ENCODE measurements at regions not wholly inside any gene's neighbourhood (a gene's known extent, or its start where the extent isn't known, plus 50 kb on each side); places are given as distances from the start of the nearest gene placed in this dataset.

- Histone ChIP-seq H3K27ac (ENCODE audit: extremely low read depth, low read depth, low read length) (no peak overlapping the region), H3K9ac (ENCODE audit: insufficient read depth in 1 of 2, low read depth in 2 of 2, low read length in 2 of 2) (no peak overlapping the region), H3K79me2 (ENCODE audit: control insufficient read depth, insufficient read depth, low read length) (no peaks in the 10 kb centered on the region), H3K4me3 (no peak overlapping the region), H2AFZ (ENCODE audit: low read depth, low read length) (no peak overlapping the region), H3K9me1 (ENCODE audit: control insufficient read depth, insufficient read depth, low read length) (no peaks in the 10 kb centered on the region), H4K20me1 (replicated peaks; ENCODE audit: control insufficient read depth, insufficient read depth, low read length) (no peaks in the 10 kb centered on the region), H3K27me3 (ENCODE audit: control insufficient read depth in 2 of 2, insufficient read depth in 2 of 2, low read length in 2 of 2) (no peaks in the 10 kb centered on the region), H3K9me3 (replicated peaks; ENCODE audit: control insufficient read depth, insufficient read depth, low read depth, low read length) (no peaks in the 10 kb centered on the region), H3K4me2 (ENCODE audit: insufficient read depth, low read length) (no peak overlapping the region), H3K4me1 (replicated peaks in 1 of 2; ENCODE audit: control insufficient read depth in 2 of 2, insufficient read depth in 2 of 2, low read length in 2 of 2) (no peaks in the 10 kb centered on the region), H3K36me3 (ENCODE audit: control insufficient read depth, insufficient read depth, low read length) (no peaks in the 10 kb centered on the region)
- DNase-seq (ENCODE audit: extremely low read depth in 1 of 4, low spot score in 3 of 4): no peak
- intact Hi-C loops (cut with micrococcal nuclease): no loop called here
- in situ Hi-C loops (cut with MboI): no loop called here
- ATAC-seq: no peak
- BruUV-seq (replicated peaks): no TSS peak
- 8% methylated on average over 1 of the region's 1 CpG for whole genome bisulfite sequencing (ENCODE audit: insufficient coverage, low coverage, missing lambda C conversion rate)
- no peak for TF ChIP-seq ZNF24 (IDR thresholded peaks at IDR 0.05)
- TF ChIP-seq, protein P1, sequence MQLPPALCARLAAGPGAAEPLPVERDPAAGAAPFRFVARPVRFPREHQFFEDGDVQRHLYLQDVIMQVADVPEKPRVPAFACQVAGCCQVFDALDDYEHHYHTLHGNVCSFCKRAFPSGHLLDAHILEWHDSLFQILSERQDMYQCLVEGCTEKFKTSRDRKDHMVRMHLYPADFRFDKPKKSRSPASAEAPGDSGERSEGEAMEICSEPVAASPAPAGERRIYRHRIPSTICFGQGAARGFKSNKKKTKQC (CRISPR knock-in tag; IDR thresholded peaks at IDR 0.05): no peak
- no peak for TF ChIP-seq ZBTB7A (IDR thresholded peaks at IDR 0.05; ENCODE audit: borderline replicate concordance, control insufficient read depth, low read depth, low read length)
- TF ChIP-seq PHF21A (IDR thresholded peaks at IDR 0.05; ENCODE audit: borderline replicate concordance, low read depth): no peak
- TF ChIP-seq, protein P2, sequence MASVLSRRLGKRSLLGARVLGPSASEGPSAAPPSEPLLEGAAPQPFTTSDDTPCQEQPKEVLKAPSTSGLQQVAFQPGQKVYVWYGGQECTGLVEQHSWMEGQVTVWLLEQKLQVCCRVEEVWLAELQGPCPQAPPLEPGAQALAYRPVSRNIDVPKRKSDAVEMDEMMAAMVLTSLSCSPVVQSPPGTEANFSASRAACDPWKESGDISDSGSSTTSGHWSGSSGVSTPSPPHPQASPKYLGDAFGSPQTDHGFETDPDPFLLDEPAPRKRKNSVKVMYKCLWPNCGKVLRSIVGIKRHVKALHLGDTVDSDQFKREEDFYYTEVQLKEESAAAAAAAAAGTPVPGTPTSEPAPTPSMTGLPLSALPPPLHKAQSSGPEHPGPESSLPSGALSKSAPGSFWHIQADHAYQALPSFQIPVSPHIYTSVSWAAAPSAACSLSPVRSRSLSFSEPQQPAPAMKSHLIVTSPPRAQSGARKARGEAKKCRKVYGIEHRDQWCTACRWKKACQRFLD (CRISPR knock-in tag; IDR thresholded peaks at IDR 0.05): no peak
- TF ChIP-seq PHB2 (IDR thresholded peaks at IDR 0.05; ENCODE audit: low read depth): no peak
- TF ChIP-seq NR2C2 (CRISPR knock-in tag; IDR thresholded peaks at IDR 0.05): no peak
- no peak for TF ChIP-seq NR2C2 (tag; IDR thresholded peaks at IDR 0.05)
- no peak for TF ChIP-seq GTF2E2 (tag; IDR thresholded peaks at IDR 0.05)
- TF ChIP-seq ZNF311 (CRISPR knock-in tag; IDR thresholded peaks at IDR 0.05): no peak
- no peak for TF ChIP-seq ARID1B (IDR thresholded peaks at IDR 0.05)
- no peak for TF ChIP-seq FOXP1 (CRISPR knock-in tag; IDR thresholded peaks at IDR 0.05)
- TF ChIP-seq POLR2G (IDR thresholded peaks at IDR 0.05; ENCODE audit: low read depth, low read length): no peak
- TF ChIP-seq, protein P3, sequence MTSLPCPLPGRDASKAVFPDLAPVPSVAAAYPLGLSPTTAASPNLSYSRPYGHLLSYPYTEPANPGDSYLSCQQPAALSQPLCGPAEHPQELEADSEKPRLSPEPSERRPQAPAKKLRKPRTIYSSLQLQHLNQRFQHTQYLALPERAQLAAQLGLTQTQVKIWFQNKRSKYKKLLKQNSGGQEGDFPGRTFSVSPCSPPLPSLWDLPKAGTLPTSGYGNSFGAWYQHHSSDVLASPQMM (CRISPR knock-in tag; IDR thresholded peaks at IDR 0.05): no peak
- no peak for TF ChIP-seq SNRNP70 (optimal IDR thresholded peaks at IDR 0.05; ENCODE audit: low read depth, low read length)
- TF ChIP-seq ZNF41 (CRISPR knock-in tag; conservative IDR thresholded peaks at IDR 0.05): no peak
- FAIRE-seq: no peak
- ChIA-PET CTCF (ENCODE audit: low intra/inter-chr PET ratio) (no interaction called here), POLR2A (no interaction called here)
These were observed 95.5 kb upstream of the KCNN2 start for GRCh38 chr5:114266374-114266773.
